NCI-H2107 (cell line): ENCODE measurements at regions not wholly inside any gene's neighbourhood (a gene's known extent, or its start where the extent isn't known, plus 50 kb on each side); places are given as distances from the start of the nearest gene placed in this dataset.
"Not testable (repeated sequence)": the region's sequence is repeated elsewhere in the genome, so short reads cannot be mapped to it uniquely, and the experiment has no call there.

ENCODE experiments used
- DNase-seq: peaks from one replicate; lab custom pipeline; 2025; lab: John Stamatoyannopoulos, UW

DNA sequence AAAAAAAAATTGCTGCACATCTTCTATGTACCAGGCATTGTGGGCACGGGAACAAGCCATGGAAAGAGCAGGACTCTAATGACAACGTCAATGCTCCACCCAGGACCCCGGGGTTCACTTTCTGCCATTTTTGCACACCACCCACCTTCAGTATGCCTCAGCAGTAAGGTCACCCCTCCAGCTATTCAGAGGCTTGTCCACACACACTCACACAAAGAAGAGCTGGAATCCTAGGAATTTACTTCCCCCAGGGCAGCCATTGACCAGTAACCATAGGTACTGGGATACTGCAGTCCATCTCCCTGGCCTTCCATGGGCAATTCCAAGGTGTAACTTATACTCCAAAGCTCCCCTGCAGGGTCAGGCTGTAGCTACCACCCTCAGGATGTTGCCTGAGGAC, 170.8 kb downstream of the SUCLG1 start:
- no peak for DNase-seq

DNA sequence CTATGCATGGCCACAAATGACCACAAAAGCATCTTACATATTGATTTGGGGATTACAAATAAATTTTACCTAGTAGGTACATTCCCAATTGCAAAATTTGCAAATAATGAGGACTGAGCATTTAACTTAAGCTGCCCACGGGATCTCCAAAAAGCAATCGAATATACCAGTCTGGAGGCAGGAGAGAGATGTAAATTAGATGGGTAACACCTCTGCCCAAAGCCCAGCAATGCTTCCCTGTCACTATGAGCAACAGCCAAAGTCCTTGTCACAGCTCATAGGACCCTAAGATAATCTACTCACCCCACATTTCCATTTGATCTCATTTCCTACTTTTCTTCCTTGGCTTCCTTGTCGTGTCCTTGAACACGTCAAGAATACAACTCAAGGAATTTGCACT, 172.2 kb downstream of the SUCLG1 start:
- no peak for DNase-seq

GRCh38 chr2:84285056-84285747, 173.9 kb downstream of the SUCLG1 start:
- no peak for DNase-seq

GRCh38 chr2:84283506-84283905, 175.6 kb downstream of the SUCLG1 start:
- DNase-seq = no peak

DNA sequence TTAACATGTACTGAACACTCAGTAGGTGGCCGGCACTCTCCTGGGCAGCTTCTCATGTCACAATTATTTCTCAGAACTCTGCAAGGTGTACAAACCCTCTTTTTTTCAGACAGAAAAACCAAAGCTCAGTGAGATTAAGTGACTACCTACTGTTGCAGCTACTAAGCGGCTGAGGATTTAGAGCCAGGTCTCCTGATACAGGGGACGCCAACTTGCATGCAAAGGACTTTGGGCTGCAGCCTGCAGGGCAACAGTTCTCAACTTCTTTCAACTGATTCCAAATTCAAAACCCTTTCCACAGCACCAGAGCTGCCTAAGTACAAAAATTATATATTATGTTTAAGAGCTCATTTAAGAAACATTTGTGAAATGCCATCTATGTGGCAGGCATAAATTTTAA, 177.6 kb downstream of the SUCLG1 start:
- no peak for DNase-seq

GRCh38 chr2:84280873-84281272, 178.2 kb downstream of the SUCLG1 start:
- DNase-seq = no peak

- DNase-seq = no peak
These were observed 180.7 kb downstream of the SUCLG1 start for GRCh38 chr2:84278386-84278785.

GRCh38 chr2:84276590-84277255, 182.4 kb downstream of the SUCLG1 start:
- no peak for DNase-seq

DNA sequence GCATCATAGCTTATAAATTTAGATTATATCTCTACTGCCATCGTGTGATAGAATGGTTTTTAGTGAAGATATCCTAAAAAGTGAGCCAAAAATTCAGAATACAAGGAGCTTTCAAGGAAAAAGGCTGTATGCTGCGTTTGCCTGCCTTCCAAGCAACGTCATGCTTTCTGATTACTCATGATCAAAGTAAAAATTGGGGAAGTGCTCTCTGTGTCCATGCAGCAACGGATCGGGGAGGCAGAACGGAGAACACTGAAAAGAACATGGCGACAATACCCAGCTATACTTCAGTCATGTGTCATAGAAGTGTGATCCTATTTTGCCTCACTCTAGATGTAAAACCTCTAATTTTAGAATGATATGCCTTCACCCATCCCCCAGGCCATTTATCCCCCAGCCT, 185.7 kb downstream of the SUCLG1 start:
- DNase-seq = no peak

- no peak for DNase-seq
These were observed 187.1 kb downstream of the SUCLG1 start for GRCh38 chr2:84271977-84272376.

GRCh38 chr2:84257831-84258230, 201.2 kb downstream of the SUCLG1 start:
- no peak for DNase-seq

- no peak for DNase-seq
These were observed 207.3 kb downstream of the SUCLG1 start for GRCh38 chr2:84251651-84252302.

- no peak for DNase-seq
These were observed 209.9 kb downstream of the SUCLG1 start for GRCh38 chr2:84249140-84249539.

DNA sequence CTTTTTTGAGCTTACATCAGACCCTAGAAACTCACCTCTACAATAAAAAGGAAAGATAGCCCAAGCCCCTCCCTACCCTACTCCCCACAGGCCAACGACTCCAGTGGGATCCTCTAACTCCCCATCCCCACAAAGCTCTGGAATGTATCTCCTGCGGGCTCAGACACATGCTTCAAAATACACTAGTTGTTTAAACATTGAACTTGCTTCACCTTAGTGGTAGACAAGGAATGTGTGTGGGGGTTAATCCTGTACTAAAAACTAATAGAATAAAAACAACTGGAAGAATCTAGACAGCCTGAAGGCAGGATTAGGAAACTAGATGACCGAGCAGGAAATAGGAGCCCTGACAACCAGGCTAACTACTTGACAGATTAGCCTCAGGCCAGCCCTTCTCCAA, 211.5 kb downstream of the SUCLG1 start:
- DNase-seq = no peak

- no peak for DNase-seq
These were observed 215.0 kb downstream of the SUCLG1 start for GRCh38 chr2:84243788-84244733.

GRCh38 chr2:84238907-84239306, 220.2 kb downstream of the SUCLG1 start:
- no peak for DNase-seq

- DNase-seq = no peak
These were observed 222.8 kb downstream of the SUCLG1 start for GRCh38 chr2:84236288-84236687.

GRCh38 chr2:84234103-84234502, 225.0 kb downstream of the SUCLG1 start:
- no peak for DNase-seq

DNA sequence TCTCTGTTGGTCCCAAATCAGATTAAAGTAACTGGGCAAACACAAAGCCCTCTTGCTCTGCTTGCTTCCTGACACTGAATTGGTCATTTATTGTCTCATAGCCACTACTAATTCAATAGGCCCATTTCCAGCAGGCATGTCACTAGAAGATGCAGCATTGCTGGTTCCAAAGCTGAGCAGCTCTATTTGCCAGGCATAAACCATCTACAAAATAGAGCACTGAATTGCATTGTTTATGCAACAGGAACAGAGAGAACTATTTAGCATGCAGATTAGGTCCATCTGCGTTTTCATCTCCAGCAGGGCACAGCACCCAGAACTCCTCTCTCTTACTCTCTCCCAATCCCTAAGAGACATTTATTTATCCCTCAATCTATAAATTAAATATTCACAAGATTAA, 227.6 kb downstream of the SUCLG1 start:
- no peak for DNase-seq

GRCh38 chr2:84224121-84224520, 235.0 kb downstream of the SUCLG1 start:
- DNase-seq = no peak

GRCh38 chr2:84223191-84223590, 235.9 kb downstream of the SUCLG1 start:
- no peak for DNase-seq

GRCh38 chr2:84221102-84221501, 238.0 kb downstream of the SUCLG1 start:
- not testable (repeated sequence) for DNase-seq
